Activated naive CD8-positive, alpha-beta T cell treated with anti-CD3 and anti-CD28 coated beads, Interleukin-2, amount 50 U/mL, for 16 hours (primary cell): ENCODE measurements at regions not wholly inside any gene's neighbourhood (a gene's known extent, or its start where the extent isn't known, plus 50 kb on each side); places are given as distances from the start of the nearest gene placed in this dataset.

Experiments
- DNase-seq: peaks from one replicate; pipeline ENCODE4 v3.0.0-alpha.2; 2020; ENCODE audit warnings: low read depth, low spot score

DNA sequence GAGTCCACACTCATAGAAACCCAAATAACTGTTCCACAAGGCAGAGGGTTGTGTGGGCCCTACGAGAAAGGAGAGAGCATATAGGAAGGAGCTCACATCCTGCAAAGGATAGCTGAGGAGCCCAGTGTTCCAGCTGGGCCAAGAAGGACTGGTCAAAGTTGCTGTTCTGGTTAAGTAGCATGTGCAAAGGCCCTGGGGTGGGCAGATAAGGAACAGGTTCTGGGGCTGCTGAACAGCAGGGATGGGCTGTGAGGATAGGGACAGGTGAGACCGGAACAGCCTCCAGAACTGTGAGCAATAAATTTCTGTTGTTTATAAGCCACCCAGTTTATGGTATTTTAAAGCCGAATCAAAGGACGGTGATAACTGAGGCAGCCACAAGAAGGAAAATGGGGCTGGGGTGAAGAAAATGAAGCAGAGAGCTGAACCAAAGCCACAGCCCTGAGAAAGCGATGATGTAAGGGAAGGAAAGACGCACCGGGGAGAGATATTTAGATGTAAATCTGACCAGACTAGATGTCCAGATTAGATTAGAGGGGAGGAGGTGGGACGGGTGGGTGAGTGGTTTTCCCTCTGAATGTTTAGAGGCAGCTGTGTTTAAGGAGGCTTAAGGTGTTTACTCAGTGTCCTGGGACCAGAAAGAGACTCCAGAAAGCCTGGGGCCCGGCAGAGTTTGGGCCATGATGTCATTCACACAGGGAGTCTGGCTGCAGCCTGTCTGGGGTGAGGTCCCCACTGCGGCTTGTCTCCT, 180.8 kb upstream of the BCOR start:
- no peak for DNase-seq

- no peak for DNase-seq
Observed at GRCh38 chrX:40277672-40278071, 179.9 kb upstream of the BCOR start.

DNA sequence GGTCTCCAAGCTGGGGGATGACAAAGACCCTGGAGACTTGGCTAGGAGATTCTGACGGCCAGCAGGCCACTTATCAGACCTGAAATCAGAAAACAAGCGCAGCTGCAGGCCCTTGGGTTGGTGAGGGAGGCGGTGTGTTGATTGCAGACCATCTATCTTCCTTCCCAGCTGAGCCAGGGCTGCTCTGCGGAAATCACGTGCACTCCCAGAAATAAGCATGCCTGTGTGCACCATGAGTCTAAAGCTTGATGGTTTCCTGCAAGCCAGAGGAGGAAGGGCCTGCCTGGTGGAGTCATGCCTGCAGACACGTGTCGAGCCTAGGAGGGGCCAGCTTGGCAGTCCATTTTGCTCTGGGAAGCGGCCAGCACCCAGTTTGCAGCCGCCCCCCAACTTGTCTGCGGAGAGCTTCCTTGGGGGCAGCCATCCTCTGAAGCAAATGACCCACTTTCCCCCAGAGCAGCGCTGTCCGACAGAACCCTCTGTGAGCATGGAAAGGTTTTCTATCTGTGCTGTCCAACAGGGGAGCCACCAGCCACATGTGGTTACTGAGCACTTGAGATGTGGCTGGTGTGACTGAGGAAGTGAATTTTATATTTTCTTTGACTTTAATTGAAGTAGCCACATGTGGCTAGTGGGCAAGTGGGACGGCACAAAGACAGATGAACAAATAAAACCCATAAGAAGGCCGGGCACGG, 175.7 kb upstream of the BCOR start:
- DNase-seq, result no peak

GRCh38 chrX:40272776-40273175, 175.0 kb upstream of the BCOR start:
- DNase-seq, result no peak

DNA sequence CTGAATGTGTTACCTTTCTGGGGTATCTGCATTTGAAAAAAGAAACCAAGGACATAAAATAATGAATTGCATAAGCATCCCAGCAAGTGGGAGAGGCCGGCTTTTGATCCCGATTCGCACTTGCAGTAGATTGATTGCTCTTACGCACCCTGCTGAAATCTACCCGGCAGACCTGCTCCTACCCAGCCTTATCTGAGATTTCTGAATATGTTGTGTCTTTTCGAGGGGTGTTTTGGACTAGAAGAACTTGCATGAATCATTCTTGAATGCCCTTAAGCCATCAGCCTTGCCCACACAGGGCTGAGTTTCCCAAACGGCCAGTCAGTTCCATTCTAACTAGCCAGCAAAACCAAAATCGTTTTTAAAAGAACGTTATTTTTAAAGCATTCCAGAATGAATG, 174.4 kb upstream of the BCOR start:
- DNase-seq, result no peak

- DNase-seq, result no peak
Observed at GRCh38 chrX:40268188-40268520, 170.4 kb upstream of the BCOR start.

- no peak for DNase-seq
Observed at GRCh38 chrX:40267334-40268187, 169.8 kb upstream of the BCOR start.

DNA sequence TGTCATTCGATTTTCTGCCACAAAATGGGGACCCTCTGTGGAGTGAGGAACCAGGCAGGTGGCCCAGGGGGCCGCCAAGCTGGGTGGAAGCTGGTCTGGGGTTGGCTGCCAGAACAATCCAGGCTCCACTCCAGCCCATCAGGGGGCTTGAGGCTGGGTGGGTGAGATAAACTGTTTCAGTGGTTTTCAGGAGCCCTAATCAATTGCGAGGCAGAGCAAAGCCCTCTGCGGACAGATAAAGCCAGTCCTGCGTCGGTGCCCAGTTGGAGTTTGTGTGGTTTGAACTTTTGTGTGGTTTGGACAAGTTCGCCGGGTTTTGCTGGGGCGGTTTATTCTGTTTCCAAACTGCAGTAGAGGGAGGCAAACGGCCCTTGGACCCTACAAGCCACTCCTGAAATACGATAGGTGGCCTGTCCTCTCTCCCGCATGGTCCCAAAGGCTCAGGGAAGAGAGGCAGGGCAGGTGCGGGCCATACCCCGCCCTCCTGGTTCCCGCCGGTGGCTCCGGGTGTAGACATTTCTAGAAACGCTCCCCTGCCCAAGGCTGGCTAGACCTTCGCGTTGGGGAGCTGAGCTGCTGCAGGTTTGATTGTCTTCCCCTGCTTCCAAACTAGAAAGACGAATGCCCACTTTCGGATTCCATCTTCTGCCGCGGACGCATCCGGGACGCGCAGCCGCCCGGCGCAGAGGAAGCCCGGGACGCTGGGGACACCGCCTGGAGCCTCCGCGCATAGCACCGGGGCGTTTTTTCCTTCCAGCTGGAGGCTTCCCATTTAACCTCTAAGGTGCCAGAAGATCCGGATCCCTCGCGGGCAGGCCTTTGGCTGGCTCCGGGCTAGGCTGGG, 169.0 kb upstream of the BCOR start:
- DNase-seq, result no peak

GRCh38 chrX:40265936-40266335, 168.2 kb upstream of the BCOR start:
- no peak for DNase-seq

DNA sequence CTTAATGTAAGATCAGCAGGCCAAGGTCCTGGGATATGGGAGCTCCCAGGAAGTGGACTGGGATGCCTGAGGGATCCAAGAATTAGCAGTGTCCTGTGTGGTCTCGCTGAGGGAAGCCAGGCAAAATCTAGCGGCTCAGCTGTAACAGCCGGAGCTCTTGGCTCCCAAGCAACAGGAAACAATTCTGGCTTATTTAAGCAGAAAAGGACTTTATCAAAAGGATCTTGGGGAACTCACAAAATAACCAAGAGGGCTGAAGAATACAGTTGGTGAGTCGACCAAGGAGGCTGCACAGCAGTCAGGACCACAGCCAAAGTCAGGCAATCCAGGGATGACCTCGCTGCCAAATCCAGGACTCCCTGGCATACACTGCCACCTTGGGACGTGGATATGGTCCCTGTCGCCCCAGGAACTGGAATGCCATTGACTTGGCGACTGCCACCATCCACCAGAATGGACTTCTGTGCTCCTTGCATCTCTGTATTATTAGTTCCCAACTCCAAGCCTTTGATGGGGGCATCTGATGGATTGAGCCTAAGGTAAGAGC, 165.3 kb upstream of the BCOR start:
- DNase-seq, result no peak

DNA sequence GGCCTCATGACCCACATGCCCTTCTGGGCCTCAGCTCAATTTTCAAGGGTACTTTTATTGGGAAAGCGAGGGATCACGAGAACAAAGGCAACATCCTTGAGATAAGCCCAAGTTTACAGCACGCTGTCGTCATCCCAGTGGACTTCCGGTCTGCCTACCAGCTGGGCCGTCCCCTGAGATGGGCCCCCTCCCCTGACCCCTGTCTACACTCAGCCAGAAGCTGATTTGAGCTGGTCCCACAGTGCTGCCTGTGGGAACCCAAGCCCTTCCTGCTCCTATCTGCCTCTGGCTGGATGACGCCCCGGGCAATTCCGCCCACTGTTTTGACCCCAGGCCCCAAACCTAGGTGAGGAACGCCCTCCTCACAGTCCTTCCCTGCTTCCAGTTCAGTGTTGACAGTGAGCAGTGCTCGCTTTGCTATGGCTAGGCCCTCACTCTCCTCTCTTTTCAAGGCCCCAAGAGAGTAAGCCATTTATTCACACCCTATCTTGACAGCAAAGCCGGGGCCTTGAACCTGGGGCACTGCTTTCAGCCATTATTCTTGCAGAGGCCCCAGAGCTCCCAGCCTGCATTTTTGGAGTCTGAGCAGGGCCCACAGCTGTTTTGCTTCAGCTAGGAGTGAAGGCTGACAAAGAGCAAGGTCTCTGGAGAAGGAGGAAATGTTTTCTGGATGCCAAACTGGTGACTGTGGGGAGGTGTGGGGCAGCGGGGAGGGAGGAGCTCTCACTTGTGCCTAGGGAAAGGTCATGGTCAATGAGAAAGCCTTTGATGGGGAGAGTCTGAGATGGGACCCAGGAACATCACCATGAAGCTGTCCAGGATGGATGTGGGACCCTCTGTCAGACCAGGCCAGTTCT, 164.6 kb upstream of the BCOR start:
- no peak for DNase-seq

DNA sequence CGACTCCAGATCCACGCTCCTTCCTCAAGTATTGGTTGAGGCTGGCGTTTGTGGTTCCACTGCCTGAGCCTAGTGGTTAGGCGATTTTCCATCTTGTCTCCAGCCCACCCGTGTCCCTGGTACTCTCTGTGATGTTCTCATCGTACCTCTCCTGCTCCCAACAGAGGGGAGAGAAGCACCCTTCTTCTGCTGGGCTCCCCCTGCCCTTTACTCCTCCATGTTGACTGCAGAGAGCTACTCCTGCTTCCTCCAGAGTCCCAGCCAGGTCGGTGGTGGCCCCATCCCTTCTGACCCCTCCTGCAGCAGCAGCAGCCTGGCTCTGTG, 164.0 kb upstream of the BCOR start:
- DNase-seq, result no peak

GRCh38 chrX:40260146-40260747, 162.5 kb upstream of the BCOR start:
- DNase-seq, result no peak

GRCh38 chrX:40258909-40259308, 161.2 kb upstream of the BCOR start:
- DNase-seq, result no peak

DNA sequence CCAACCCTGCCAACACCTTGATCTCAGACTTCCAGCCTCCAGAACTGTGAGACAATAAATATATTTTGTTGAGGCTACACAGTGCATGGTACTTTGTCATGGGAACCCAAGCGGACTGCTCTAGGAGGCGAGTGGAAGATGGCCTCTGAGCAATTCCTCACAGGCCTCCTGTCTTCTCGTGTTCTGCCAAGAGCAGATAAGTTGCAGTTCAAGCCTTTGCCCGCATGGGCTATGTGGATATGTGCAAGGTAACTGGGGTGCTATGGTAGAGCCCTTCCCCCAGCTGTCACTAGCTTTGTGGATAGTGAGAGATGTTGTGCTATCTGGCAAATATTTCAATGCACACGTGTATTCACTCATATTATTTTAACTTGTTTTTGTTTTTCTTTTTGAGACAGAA, 156.0 kb upstream of the BCOR start:
- no peak for DNase-seq

GRCh38 chrX:40249582-40249981, 151.8 kb upstream of the BCOR start:
- DNase-seq, result no peak

GRCh38 chrX:40248822-40249221, 151.1 kb upstream of the BCOR start:
- DNase-seq, result no peak

DNA sequence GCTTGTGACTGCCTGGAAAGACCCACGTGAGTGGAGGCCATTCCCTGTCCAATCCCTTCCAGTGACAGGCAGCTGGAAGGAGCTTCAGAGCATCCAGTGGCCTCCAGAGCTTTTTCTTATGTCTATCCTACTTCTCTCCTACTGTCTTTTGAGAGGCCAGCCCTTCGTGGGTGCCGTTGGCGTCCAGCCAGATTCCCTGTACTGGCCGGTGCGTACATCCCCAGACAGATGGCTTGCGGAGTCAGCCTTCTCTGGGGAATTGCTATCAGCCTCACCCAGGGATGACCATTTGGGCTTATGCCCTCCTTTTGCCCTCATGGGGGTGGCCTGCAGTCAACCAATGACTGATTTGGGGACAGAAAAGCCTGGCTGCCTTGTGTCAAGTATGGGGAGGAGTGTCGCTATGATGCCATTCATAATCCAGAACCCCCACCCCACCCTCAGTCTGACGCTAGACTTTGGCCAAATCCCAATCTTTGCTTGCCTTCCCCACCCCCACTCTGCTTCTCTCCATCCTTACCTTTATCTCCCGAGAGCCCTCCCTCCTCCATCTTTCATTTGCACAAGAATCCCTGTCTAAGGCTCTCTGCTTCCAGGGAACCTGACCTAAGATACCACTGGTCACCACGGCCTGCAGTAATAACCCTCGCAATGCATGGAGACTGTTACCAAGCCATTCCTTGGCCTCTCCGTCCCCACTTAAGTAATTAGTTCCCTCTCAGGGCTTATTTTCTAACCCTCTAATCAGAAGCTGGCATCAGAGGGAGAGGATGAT, 150.3 kb upstream of the BCOR start:
- no peak for DNase-seq

- no peak for DNase-seq
Observed at GRCh38 chrX:40247382-40247781, 149.6 kb upstream of the BCOR start.
